SK-N-SH (cell line): ENCODE measurements at regions not wholly inside any gene's neighbourhood (a gene's known extent, or its start where the extent isn't known, plus 50 kb on each side); places are given as distances from the start of the nearest gene placed in this dataset.

Source experiments
- CTCF ChIA-PET: fragments of 300-600, 350-600 bp; formaldehyde crosslinking; extraction: SDS; loops from one replicate; lab custom pipeline; 2021; lab: Yijun Ruan, JAX
- POLR2A ChIA-PET: fragments of 350-600 bp; sonication (Branson Sonifier 250); formaldehyde crosslinking; extraction: SDS; loops from one replicate; lab custom pipeline; 2020; ENCODE audit warnings: antibody characterized with exemption, inconsistent platforms; lab: Yijun Ruan, JAX
- DNase-seq: peaks from one replicate; pipeline ENCODE4 v3.0.0; 2012
- H2AFZ ChIP-seq: fragments of 200-600 bp; sonication (generic); 2 replicates; pipeline ENCODE4 v1.8.1; 2016; ENCODE audit warnings: antibody characterized with exemption, mild to moderate bottlenecking, low read depth
- H3F3A ChIP-seq: fragments of 200-600 bp; sonication (generic); replicated peaks from 2 replicates; pipeline ENCODE3; 2016; ENCODE audit warnings: antibody characterized with exemption, mild to moderate bottlenecking; ENCODE audit not compliant: insufficient read depth
- H3K27ac ChIP-seq, 2 experiments: fragments of 200-500 bp in 1 of 2; fragments of 200-600 bp in 1 of 2; sonication (Bioruptor generic) in 1 of 2; sonication (generic), shearing (Covaris generic) in 1 of 2; 2 replicates each; pipeline versions ENCODE4 v1.5.1 to v1.6.1; 2014 to 2016; ENCODE audit warnings: low read depth in 2 of 2, inconsistent platforms in 1 of 2, low read length in 1 of 2, mild to moderate bottlenecking in 1 of 2, mixed read lengths in 1 of 2
- H3K27me3 ChIP-seq: fragments of 200-600 bp; sonication (generic), shearing (Covaris generic); 2 replicates; pipeline ENCODE4 v1.6.1; 2016; ENCODE audit warnings: mixed run types; ENCODE audit not compliant: insufficient read depth
- H3K36me3 ChIP-seq, 2 experiments: fragments of 200-500 bp in 1 of 2; fragments of 200-600 bp in 1 of 2; sonication (Bioruptor generic) in 1 of 2; sonication (generic) in 1 of 2; replicated peaks in 1 of 2; 2 replicates each; pipeline versions ENCODE3 to v1.5.1; 2014 to 2016; ENCODE audit warnings: low read length in 1 of 2, mild to moderate bottlenecking in 1 of 2; ENCODE audit not compliant: insufficient read depth in 2 of 2, control insufficient read depth in 1 of 2
- H3K4me1 ChIP-seq, 2 experiments: fragments of 200-500 bp in 1 of 2; fragments of 200-600 bp in 1 of 2; sonication (Bioruptor generic) in 1 of 2; sonication (generic), shearing (Covaris generic) in 1 of 2; 2 replicates each; pipeline versions ENCODE4 v1.5.1 to v1.6.1; 2014 to 2016; ENCODE audit warnings: low read depth in 1 of 2, low read length in 1 of 2, mixed run types in 1 of 2; ENCODE audit not compliant: insufficient read depth in 2 of 2, control insufficient read depth in 1 of 2
- H3K4me2 ChIP-seq: fragments of 200-600 bp; sonication (generic), shearing (Covaris generic); 2 replicates; pipeline ENCODE4 v1.6.1; 2017; ENCODE audit warnings: mixed run types
- H3K4me3 ChIP-seq, 2 experiments: fragments of 200-500 bp in 1 of 2; fragments of 200-600 bp in 1 of 2; sonication (Bioruptor generic) in 1 of 2; sonication (generic), shearing (Covaris generic) in 1 of 2; 2 replicates each; pipeline versions ENCODE4 v1.5.1 to v1.8.1; 2014 to 2016; ENCODE audit warnings: low read depth in 2 of 2, inconsistent platforms in 1 of 2, low read length in 1 of 2, mild to moderate bottlenecking in 1 of 2, mixed read lengths in 1 of 2, moderate library complexity in 1 of 2
- H3K79me2 ChIP-seq: fragments of 200-600 bp; sonication (generic); 2 replicates; pipeline ENCODE4 v1.8.1; 2017; ENCODE audit warnings: mild to moderate bottlenecking; ENCODE audit not compliant: insufficient read depth
- H3K9ac ChIP-seq: fragments of 200-600 bp; sonication (generic); 2 replicates; pipeline ENCODE4 v1.6.1; 2017; ENCODE audit warnings: mixed run types
- H3K9me2 ChIP-seq: fragments of 200-600 bp; sonication (generic); 2 replicates; pipeline ENCODE4 v1.6.1; 2017; ENCODE audit warnings: mixed run types
- H3K9me3 ChIP-seq: fragments of 200-600 bp; sonication (generic); 2 replicates; pipeline ENCODE4 v1.6.1; 2017; ENCODE audit warnings: mixed run types, mild to moderate bottlenecking, moderate library complexity
- H4K20me1 ChIP-seq: fragments of 200-600 bp; sonication (generic); 2 replicates; pipeline ENCODE4 v1.6.1; 2017; ENCODE audit warnings: mild to moderate bottlenecking, mixed run types; ENCODE audit not compliant: insufficient read depth
- FOSL2 ChIP-seq: IDR thresholded peaks from 2 replicates; pipeline ENCODE4 v1.4.0; 2012; ENCODE audit warnings: low read depth, mild to moderate bottlenecking, moderate library complexity, borderline replicate concordance
- GABPA ChIP-seq: IDR thresholded peaks from 2 replicates; pipeline ENCODE4 v1.4.0; 2012; ENCODE audit warnings: low read depth, mild to moderate bottlenecking
- JUND ChIP-seq: IDR thresholded peaks from 2 replicates; pipeline ENCODE4 v1.4.0; 2012
- MAX ChIP-seq: IDR thresholded peaks from 2 replicates; pipeline ENCODE4 v1.4.0; 2012; ENCODE audit warnings: low read depth
- MEF2A ChIP-seq: IDR thresholded peaks from 2 replicates; pipeline ENCODE4 v1.4.0; 2012; ENCODE audit warnings: low read depth, borderline replicate concordance
- MXI1 ChIP-seq: IDR thresholded peaks from 2 replicates; pipeline ENCODE4 v1.6.1; 2012; ENCODE audit warnings: mild to moderate bottlenecking, low read depth, low read length, improper control_type of control experiment
- NRF1 ChIP-seq: IDR thresholded peaks from 2 replicates; pipeline ENCODE4 v1.6.1; 2012; ENCODE audit warnings: low read depth, mild to moderate bottlenecking, low read length
- POLR2AphosphoS5 ChIP-seq: IDR thresholded peaks from 2 replicates; pipeline ENCODE4 v1.6.1; 2012; ENCODE audit warnings: low read depth, low read length
- RAD21 ChIP-seq: IDR thresholded peaks from 2 replicates; pipeline ENCODE4 v1.6.1; 2012; ENCODE audit warnings: mild to moderate bottlenecking, low read length
- REST ChIP-seq: IDR thresholded peaks from 2 replicates; pipeline ENCODE4 v1.6.1; 2012; ENCODE audit warnings: mild to moderate bottlenecking, low read depth, low read length, moderate library complexity
- RFX5 ChIP-seq: IDR thresholded peaks from 2 replicates; pipeline ENCODE4 v1.6.1; 2012; ENCODE audit warnings: mild to moderate bottlenecking, improper control_type of control experiment, low read length
- RXRA ChIP-seq: IDR thresholded peaks from 2 replicates; pipeline ENCODE4 v1.4.0; 2012; ENCODE audit warnings: low read depth, mild to moderate bottlenecking, borderline replicate concordance
- SMC3 ChIP-seq: IDR thresholded peaks from 2 replicates; pipeline ENCODE4 v1.6.1; 2012; ENCODE audit warnings: low read depth, low read length, improper control_type of control experiment
- TAF1 ChIP-seq: IDR thresholded peaks from 2 replicates; pipeline ENCODE4 v1.6.1; 2012; ENCODE audit warnings: low read depth, mild to moderate bottlenecking, low read length, moderate library complexity, borderline replicate concordance
- TCF12 ChIP-seq: IDR thresholded peaks from 2 replicates; pipeline ENCODE4 v1.4.0; 2012
- USF1 ChIP-seq: IDR thresholded peaks from 2 replicates; pipeline ENCODE4 v1.4.0; 2012; ENCODE audit warnings: low read depth, borderline replicate concordance
- USF2 ChIP-seq: fragments of 150-350 bp; IDR thresholded peaks from 2 replicates; pipeline ENCODE4 v1.6.1; 2017; ENCODE audit warnings: antibody characterized with exemption, low read length, low read depth, borderline replicate concordance
- YY1 ChIP-seq: IDR thresholded peaks from 2 replicates; pipeline ENCODE4 v1.4.0; 2012; ENCODE audit warnings: low read depth, mild to moderate bottlenecking
- ZBTB33 ChIP-seq: IDR thresholded peaks from 2 replicates; pipeline ENCODE4 v1.4.0; 2012; ENCODE audit warnings: low read depth, borderline replicate concordance
- WGBS: methylation state at CpG from one replicate; pipeline ENCODE4 v1.1.6; 2017; ENCODE audit warnings: low lambda C conversion rate; 5-methylcytosine and 5-hydroxymethylcytosine counted together

GRCh38 chr6:121770943-121771342 lies 335.5 kb downstream of the GJA1 start:
- no peaks in the 10 kb centered on the region for H3K36me3 ChIP-seq
- H3K4me1 ChIP-seq, result no peaks in the 10 kb centered on the region; a peak in 1 of 4 replicates
- TF ChIP-seq TCF12 (peak; percentile 20; the same call in 1 of the 2 replicates), SMC3 (no peak), JUND (0 out of 2 replicates have a peak, but pooled peaks have one; percentile 23), MEF2A (no peak), NRF1 (no peak), FOSL2 (peak; percentile 71), TAF1 (no peak), MXI1 (no peak)
- no peak for DNase-seq
- no peak overlapping the region for H3K27ac ChIP-seq
- H3K9ac ChIP-seq, result no peak overlapping the region
- no peaks in the 10 kb centered on the region for H3F3A ChIP-seq
- 0 out of 2 replicates have a peak overlapping the region, but pooled peaks have one; percentile 12 for H2AFZ ChIP-seq
- POLR2A ChIA-PET, result no interaction called here
- no peak overlapping the region for H3K4me3 ChIP-seq
- H3K27me3 ChIP-seq, result no peaks in the 10 kb centered on the region
- H3K4me2 ChIP-seq, result no peak overlapping the region
- no peaks in the 10 kb centered on the region for H4K20me1 ChIP-seq
- H3K9me2 ChIP-seq, result no peaks in the 10 kb centered on the region
- no peaks in the 10 kb centered on the region for H3K9me3 ChIP-seq
- 30% methylated on average over 2 of the region's 2 CpGs for WGBS
- no peaks in the 10 kb centered on the region for H3K79me2 ChIP-seq
- CTCF ChIA-PET, result no interaction called here

- Histone ChIP-seq H3K36me3 (no peaks in the 10 kb centered on the region), H4K20me1 (no peaks in the 10 kb centered on the region), H3K27ac (no peak overlapping the region), H3K79me2 (no peaks in the 10 kb centered on the region), H3K4me2 (no peak overlapping the region), H3K9me2 (no peaks in the 10 kb centered on the region), H3K9me3 (no peaks in the 10 kb centered on the region), H3K4me3 (no peak overlapping the region), H3F3A (no peaks in the 10 kb centered on the region), H3K27me3 (no peaks in the 10 kb centered on the region), H3K4me1 (no peaks in the 10 kb centered on the region; a peak in 1 of 4 replicates), H2AFZ (no peak overlapping the region), H3K9ac (no peak overlapping the region)
- DNase-seq, result no peak
- 89% methylated on average over 4 of the region's 4 CpGs for WGBS
- ChIA-PET POLR2A (no interaction called here), CTCF (no interaction called here)
- TF ChIP-seq ZBTB33 (no peak), YY1 (no peak), REST (no peak), TCF12 (no peak), TAF1 (no peak), MAX (no peak), USF2 (no peak), RXRA (no peak), POLR2AphosphoS5 (no peak), GABPA (no peak), RFX5 (no peak), USF1 (no peak), RAD21 (no peak)
Measured at GRCh38 chr6:121771937-121772720, 336.7 kb downstream of the GJA1 start.
